Right lobe of liver (tissue), 6 donors: ENCODE measurements at regions not wholly inside any gene's neighbourhood (a gene's known extent, or its start where the extent isn't known, plus 50 kb on each side); places are given as distances from the start of the nearest gene placed in this dataset.

Source experiments
- ATAC-seq, 4 donors: fragments of 200-7000 bp; cut with Tn5 transposase; one replicate each; pipeline ENCODE4 v1.9.1; 2020; ENCODE audit warnings: mild to moderate bottlenecking in 4 of 4, moderate library complexity in 4 of 4
- DNase-seq, 3 donors: peaks; one replicate each; pipeline ENCODE4 v3.0.0-alpha.2; 2020
- H3K27ac ChIP-seq, 3 donors: fragments of 200-600 bp; one replicate each; pipeline ENCODE4 v1.8.0; 2022
- H3K27me3 ChIP-seq, 2 donors: fragments of 200-600 bp; one replicate each; pipeline ENCODE4 v1.8.0; 2022
- H3K36me3 ChIP-seq, 4 donors: fragments of 200-600 bp; sonication (generic) in 1 of 4; one replicate each; pipeline versions ENCODE4 v1.5.1 to v1.8.0; 2017 to 2022; ENCODE audit warnings: control low read depth in 1 of 4
- H3K4me1 ChIP-seq, 4 donors: fragments of 200-600 bp; sonication (generic) in 1 of 4; one replicate each; pipeline versions ENCODE4 v1.5.1 to v1.8.0; 2017 to 2022; ENCODE audit warnings: control low read depth in 1 of 4
- H3K4me3 ChIP-seq, 3 donors: fragments of 200-600 bp; one replicate each; pipeline ENCODE4 v1.8.0; 2022
- H3K9me3 ChIP-seq, 4 donors: fragments of 200-600 bp; sonication (generic) in 1 of 4; one replicate each; pipeline versions ENCODE4 v1.5.1 to v1.8.0; 2017 to 2022; ENCODE audit warnings: control low read depth in 1 of 4
- POLR2A ChIP-seq: fragments of 450-650 bp; IDR thresholded peaks from one replicate; pipeline ENCODE4 v1.6.1; 2017; ENCODE audit warnings: antibody characterized with exemption, mild to moderate bottlenecking
- WGBS: methylation state at CpG from one replicate; pipeline ENCODE4 v1.1.6; 2018; ENCODE audit warnings: low coverage, low lambda C conversion rate; ENCODE audit not compliant: insufficient coverage; ENCODE audit errors: missing lambda C conversion rate; 5-methylcytosine and 5-hydroxymethylcytosine counted together
- intact Hi-C, 2 donors: fragments of 100-400 bp; cut with DNase I; formaldehyde crosslinking; loops; one replicate each; pipeline versions ENCODE4 v1.11.2 to v1.14.1; 2022
- TF ChIP-seq, protein P1 (sequence below), 4 donors: fragments of 200-600 bp in 3 of 4; fragments of 450-650 bp in 1 of 4; IDR thresholded peaks; one replicate each; pipeline versions ENCODE4 v1.5.1 to v1.8.0; 2016 to 2022; ENCODE audit warnings: antibody characterized with exemption in 4 of 4, mild to moderate bottlenecking in 2 of 4
- donor health status: DM: no; HTN: yes; CAD: no.
- donor health status: DM: no; HTN: no; CAD: no.
- donor health status: DM: no; HTN: no; CAD: no.
- donor health status: DM: no; HTN: yes; CAD: no.
- donor health status: DM: no; HTN: yes; CAD: no.

DNA sequence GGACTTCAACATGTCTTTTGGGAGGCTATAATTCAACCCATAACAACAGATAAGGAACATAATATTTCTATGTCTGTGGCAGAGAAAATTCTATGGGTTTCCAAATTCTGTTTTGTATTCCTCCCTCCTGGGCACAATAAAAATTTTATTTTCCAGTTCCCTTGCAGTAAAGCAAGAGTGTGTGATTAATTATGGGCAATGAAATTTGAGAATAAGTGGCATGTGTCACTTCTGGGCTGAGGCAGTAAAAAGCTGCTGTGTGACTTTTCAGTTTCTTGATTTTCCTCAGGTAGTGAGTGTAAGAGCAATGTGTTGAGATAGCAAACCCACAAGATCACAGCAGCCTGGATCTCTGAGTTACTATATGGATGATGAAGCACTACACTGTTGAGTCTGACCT, 216.4 kb downstream of the MEIS1 start:
- no peaks in the 10 kb centered on the region for H3K4me1 ChIP-seq
- no peak overlapping the region for H3K27ac ChIP-seq
- H3K9me3 ChIP-seq, result no peaks in the 10 kb centered on the region
- DNase-seq, result no peak
- no peak for ATAC-seq
- no peak for TF ChIP-seq POLR2A
- TF ChIP-seq, protein P1, sequence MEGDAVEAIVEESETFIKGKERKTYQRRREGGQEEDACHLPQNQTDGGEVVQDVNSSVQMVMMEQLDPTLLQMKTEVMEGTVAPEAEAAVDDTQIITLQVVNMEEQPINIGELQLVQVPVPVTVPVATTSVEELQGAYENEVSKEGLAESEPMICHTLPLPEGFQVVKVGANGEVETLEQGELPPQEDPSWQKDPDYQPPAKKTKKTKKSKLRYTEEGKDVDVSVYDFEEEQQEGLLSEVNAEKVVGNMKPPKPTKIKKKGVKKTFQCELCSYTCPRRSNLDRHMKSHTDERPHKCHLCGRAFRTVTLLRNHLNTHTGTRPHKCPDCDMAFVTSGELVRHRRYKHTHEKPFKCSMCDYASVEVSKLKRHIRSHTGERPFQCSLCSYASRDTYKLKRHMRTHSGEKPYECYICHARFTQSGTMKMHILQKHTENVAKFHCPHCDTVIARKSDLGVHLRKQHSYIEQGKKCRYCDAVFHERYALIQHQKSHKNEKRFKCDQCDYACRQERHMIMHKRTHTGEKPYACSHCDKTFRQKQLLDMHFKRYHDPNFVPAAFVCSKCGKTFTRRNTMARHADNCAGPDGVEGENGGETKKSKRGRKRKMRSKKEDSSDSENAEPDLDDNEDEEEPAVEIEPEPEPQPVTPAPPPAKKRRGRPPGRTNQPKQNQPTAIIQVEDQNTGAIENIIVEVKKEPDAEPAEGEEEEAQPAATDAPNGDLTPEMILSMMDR (IDR thresholded peaks at IDR 0.05), result no peak
- no peak overlapping the region for H3K4me3 ChIP-seq
- H3K27me3 ChIP-seq, result no peaks in the 10 kb centered on the region
- H3K36me3 ChIP-seq, result no peaks in the 10 kb centered on the region
- intact Hi-C loops, result no loop called here

DNA sequence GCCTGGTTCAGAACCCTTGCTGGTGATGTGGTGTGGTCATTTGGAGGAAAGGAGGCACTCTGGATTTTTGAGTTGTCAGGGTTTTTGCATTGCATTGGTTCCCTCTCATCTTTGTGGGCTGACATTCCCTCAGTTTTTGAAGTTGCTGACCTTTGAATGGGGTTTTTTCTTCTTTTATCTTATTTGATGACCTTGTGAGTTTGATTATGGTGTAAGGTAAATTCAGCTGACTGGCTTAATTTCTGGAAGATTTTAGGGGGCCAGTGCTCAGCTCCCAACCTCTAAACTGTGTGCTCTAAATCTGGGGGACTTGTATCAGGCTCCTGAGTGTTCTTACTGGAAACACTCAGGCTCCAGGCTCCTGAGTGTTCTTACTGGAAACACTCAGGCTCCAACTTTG, 225.9 kb downstream of the MEIS1 start:
- no peak for TF ChIP-seq POLR2A
- TF ChIP-seq, protein P1 (IDR thresholded peaks at IDR 0.05), result no peak
- Histone ChIP-seq H3K4me3 (no peak overlapping the region), H3K27ac (no peak overlapping the region), H3K27me3 (no peaks in the 10 kb centered on the region), H3K36me3 (no peaks in the 10 kb centered on the region), H3K9me3 (no peaks in the 10 kb centered on the region), H3K4me1 (no peaks in the 10 kb centered on the region)
- DNase-seq (no peak), ATAC-seq (no peak)
- intact Hi-C loops, result no loop called here

DNA sequence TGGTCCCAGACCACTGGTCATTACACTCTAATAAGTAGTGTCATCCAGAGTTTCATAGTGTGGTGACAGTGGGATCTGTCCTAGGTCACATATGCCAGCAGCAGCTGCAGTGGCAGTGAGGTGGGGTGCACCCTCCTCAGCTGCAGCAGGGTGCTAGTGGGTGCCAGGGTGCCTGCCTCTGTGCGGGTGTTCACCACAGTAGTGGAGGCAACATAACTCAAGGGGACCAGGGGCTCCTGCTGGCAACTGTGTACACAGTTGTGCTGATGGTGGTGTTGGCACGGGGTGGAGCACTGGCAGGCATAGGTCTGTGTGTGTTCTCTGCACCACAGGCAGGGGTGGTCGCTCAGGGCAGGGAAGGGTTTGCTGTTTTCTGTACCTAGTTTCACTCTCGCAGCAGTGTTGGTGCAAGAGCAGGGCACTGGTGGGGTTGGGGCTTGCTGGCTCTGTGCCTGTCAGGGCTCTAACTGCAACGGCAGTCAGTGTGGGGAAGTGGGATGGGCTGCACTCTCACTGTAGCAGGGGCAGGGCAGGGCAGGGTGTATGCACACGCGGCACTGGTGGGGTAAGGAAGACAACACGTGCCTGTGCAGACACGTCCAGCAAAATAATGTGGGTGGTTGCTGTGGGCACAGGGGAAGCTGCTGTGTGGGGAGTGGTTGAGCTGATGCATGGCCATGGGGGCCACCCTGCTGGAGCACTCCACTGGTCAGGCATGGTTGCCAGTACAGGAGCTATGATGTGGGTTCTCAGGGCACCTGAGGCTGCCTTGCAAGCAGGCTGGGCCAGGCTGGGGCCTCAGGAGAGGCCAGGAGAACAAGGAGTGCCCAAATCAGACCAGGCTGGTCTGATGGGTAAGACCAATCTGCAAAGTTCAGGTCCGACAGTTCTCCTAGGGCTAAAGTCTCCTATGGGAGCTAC, 226.6 kb downstream of the MEIS1 start:
- no peak overlapping the region for H3K27ac ChIP-seq
- intact Hi-C loops, result no loop called here
- H3K9me3 ChIP-seq, result no peaks in the 10 kb centered on the region
- no peak for TF ChIP-seq POLR2A
- WGBS, result 48% methylated on average over 7 of the region's 10 CpGs
- DNase-seq (peak in 1 of 3 donors; percentile 25), ATAC-seq (peak in 1 of 4 donors; percentile 19)
- no peaks in the 10 kb centered on the region for H3K4me1 ChIP-seq
- H3K27me3 ChIP-seq, result no peaks in the 10 kb centered on the region
- H3K36me3 ChIP-seq, result no peaks in the 10 kb centered on the region
- H3K4me3 ChIP-seq, result no peak overlapping the region

DNA sequence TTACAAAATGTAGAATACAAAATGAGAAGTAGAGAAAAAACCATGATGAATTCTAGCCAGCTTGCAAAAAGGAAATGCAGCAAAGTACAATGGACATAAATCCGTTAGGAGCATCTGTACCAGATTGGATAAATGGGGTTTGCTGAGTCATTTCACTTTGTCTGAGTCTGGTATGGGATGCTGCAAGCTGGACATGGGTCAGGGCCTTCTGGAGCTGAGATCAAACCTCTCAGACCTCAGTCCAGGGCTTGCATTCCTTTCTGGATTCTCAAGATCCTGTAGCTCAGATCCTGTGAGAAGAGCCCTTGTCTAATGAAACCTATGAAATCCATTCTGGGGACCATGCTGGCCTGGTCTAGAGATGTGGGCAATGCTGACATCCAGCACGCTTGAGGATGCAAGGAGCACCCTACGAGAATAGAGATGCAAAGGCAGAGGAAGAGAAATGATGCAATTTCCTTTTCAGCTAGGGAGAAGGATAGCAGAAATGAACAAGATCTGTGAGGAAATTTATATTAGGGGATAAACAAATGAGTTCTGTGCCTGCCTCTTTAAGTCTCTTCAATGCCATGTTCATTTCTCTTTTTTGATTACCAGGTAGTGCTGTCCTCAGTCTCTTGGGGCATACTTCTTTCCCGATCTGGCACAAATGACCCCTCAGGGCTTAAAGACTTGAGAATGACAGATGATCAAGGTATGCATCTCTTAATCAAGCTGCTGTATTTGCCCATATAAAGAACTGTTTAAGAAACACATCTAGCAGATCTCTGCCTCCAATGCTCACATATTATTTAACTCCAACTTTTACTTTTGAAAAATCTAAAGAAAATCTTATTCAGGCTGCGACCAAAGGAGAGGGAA, 230.4 kb downstream of the MEIS1 start:
- intact Hi-C loops, result no loop called here
- Histone ChIP-seq H3K9me3 (no peaks in the 10 kb centered on the region), H3K4me1 (no peaks in the 10 kb centered on the region), H3K27me3 (no peaks in the 10 kb centered on the region), H3K27ac (no peak overlapping the region), H3K36me3 (no peaks in the 10 kb centered on the region), H3K4me3 (no peak overlapping the region)
- ATAC-seq (no peak), DNase-seq (no peak)
- TF ChIP-seq, protein P1 (IDR thresholded peaks at IDR 0.05), result no peak
- WGBS, result 33% methylated on average over 5 of the region's 5 CpGs

DNA sequence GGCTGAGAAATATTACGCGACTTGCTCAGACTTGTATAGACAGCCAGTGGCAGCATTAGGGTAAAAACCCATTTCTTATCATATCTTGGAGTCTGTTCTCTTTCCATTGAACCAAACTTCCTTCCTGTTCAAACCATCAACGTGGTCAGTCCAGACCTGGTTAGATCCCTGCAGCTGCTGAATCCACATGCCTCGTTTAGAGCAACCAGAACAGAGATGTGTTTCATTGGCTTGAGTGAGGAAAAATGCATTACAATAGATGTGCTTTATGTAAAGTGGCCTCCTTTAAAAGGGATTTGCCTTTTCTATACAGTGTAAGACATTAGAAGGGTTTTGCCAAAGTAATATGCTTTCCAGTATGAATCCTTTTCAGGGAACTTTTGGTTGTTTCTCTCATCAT, 232.4 kb downstream of the MEIS1 start:
- WGBS, result 53% methylated on average over 4 of the region's 4 CpGs
- ATAC-seq, result no peak

More for the DNA sequence above, 232.4 kb downstream of the MEIS1 start:
- H3K4me3 ChIP-seq, result no peak overlapping the region
- DNase-seq, result no peak
- H3K4me1 ChIP-seq, result no peaks in the 10 kb centered on the region
- no peaks in the 10 kb centered on the region for H3K9me3 ChIP-seq
- no peaks in the 10 kb centered on the region for H3K27me3 ChIP-seq
- intact Hi-C loops, result no loop called here
- no peaks in the 10 kb centered on the region for H3K36me3 ChIP-seq
- TF ChIP-seq, protein P1 (IDR thresholded peaks at IDR 0.05), result no peak
- no peak for TF ChIP-seq POLR2A
- no peak overlapping the region for H3K27ac ChIP-seq
